ENCODE measurements at regions not wholly inside any gene's neighbourhood (a gene's known extent, or its start where the extent isn't known, plus 50 kb on each side); places are given as distances from the start of the nearest gene placed in this dataset.
"Not testable (repeated sequence)": the region's sequence is repeated elsewhere in the genome, so short reads cannot be mapped to it uniquely, and the experiment has no call there.

GRCh38 chr9:75483636-75484035 is 395.3 kb downstream of the OSTF1 start:
- Mint-ChIP-seq H3K27ac (no peak overlapping the region), H3K4me3 (no peak overlapping the region), H3K4me1 (no peaks in the 10 kb centered on the region), H3K36me3 (no peaks in the 10 kb centered on the region), H3K9me3 (peaks cover 1 to 8% (median 5%) of the 10 kb centered on the region in 3 donors), H3K27me3 (no peaks in the 10 kb centered on the region)

GRCh38 chr9:75487856-75488718 is 399.8 kb downstream of the OSTF1 start:
- no peak overlapping the region for H3K4me3 Mint-ChIP-seq
- H3K9me3 Mint-ChIP-seq, result peaks cover 3 to 5% (median 5%) of the 10 kb centered on the region in 3 donors
- no peaks in the 10 kb centered on the region for H3K4me1 Mint-ChIP-seq
- H3K27me3 Mint-ChIP-seq, result no peaks in the 10 kb centered on the region
- H3K36me3 Mint-ChIP-seq, result no peaks in the 10 kb centered on the region
- no peak overlapping the region for H3K27ac Mint-ChIP-seq

GRCh38 chr9:75488719-75489110 is 400.4 kb downstream of the OSTF1 start:
- Mint-ChIP-seq H3K4me3 (no peak overlapping the region), H3K36me3 (no peaks in the 10 kb centered on the region), H3K9me3 (peaks cover 3 to 5% (median 5%) of the 10 kb centered on the region in 3 donors), H3K4me1 (no peaks in the 10 kb centered on the region), H3K27ac (no peak overlapping the region), H3K27me3 (no peaks in the 10 kb centered on the region)

- H3K9me3 Mint-ChIP-seq, result peaks cover 5% of the 10 kb centered on the region in 3 donors
- H3K4me3 Mint-ChIP-seq, result no peak overlapping the region
- H3K27ac Mint-ChIP-seq, result no peak overlapping the region
- H3K27me3 Mint-ChIP-seq, result no peaks in the 10 kb centered on the region
- H3K4me1 Mint-ChIP-seq, result no peaks in the 10 kb centered on the region
- H3K36me3 Mint-ChIP-seq, result no peaks in the 10 kb centered on the region
Measured at GRCh38 chr9:75490326-75490725, 400.1 kb upstream of the PCSK5 start.

- Mint-ChIP-seq H3K27me3 (no peaks in the 10 kb centered on the region), H3K4me3 (no peak overlapping the region), H3K27ac (no peak overlapping the region), H3K4me1 (no peaks in the 10 kb centered on the region), H3K36me3 (no peaks in the 10 kb centered on the region), H3K9me3 (peaks cover 4 to 5% (median 5%) of the 10 kb centered on the region in 3 donors)
Measured at GRCh38 chr9:75491533-75491932, 398.9 kb upstream of the PCSK5 start.

GRCh38 chr9:75499812-75500211 is 390.7 kb upstream of the PCSK5 start:
- H3K4me3 Mint-ChIP-seq, result no peak overlapping the region
- no peaks in the 10 kb centered on the region for H3K27me3 Mint-ChIP-seq
- H3K36me3 Mint-ChIP-seq, result no peaks in the 10 kb centered on the region
- peaks cover 0 to 2% (median 0%) of the 10 kb centered on the region in 3 donors for H3K9me3 Mint-ChIP-seq
- no peak overlapping the region for H3K27ac Mint-ChIP-seq
- no peaks in the 10 kb centered on the region for H3K4me1 Mint-ChIP-seq

GRCh38 chr9:75500479-75500878 is 390.0 kb upstream of the PCSK5 start:
- no peaks in the 10 kb centered on the region for H3K27me3 Mint-ChIP-seq
- no peak overlapping the region for H3K4me3 Mint-ChIP-seq
- H3K9me3 Mint-ChIP-seq, result peaks cover 0 to 2% (median 0%) of the 10 kb centered on the region in 3 donors
- no peaks in the 10 kb centered on the region for H3K36me3 Mint-ChIP-seq
- no peak overlapping the region for H3K27ac Mint-ChIP-seq
- no peaks in the 10 kb centered on the region for H3K4me1 Mint-ChIP-seq

- not testable (repeated sequence) for H3K9me3 Mint-ChIP-seq, H3K36me3 Mint-ChIP-seq, H3K4me3 Mint-ChIP-seq, H3K27me3 Mint-ChIP-seq, H3K27ac Mint-ChIP-seq, H3K4me1 Mint-ChIP-seq
Measured at GRCh38 chr9:75500940-75501339, 389.5 kb upstream of the PCSK5 start.

- Mint-ChIP-seq H3K4me3 (no peak overlapping the region), H3K27ac (no peak overlapping the region), H3K27me3 (no peaks in the 10 kb centered on the region), H3K4me1 (no peaks in the 10 kb centered on the region), H3K36me3 (peaks cover 2% of the 10 kb centered on the region), H3K9me3 (peaks cover 4 to 12% (median 7%) of the 10 kb centered on the region in 3 donors)
Measured at GRCh38 chr9:75504721-75505120, 385.8 kb upstream of the PCSK5 start.

- Mint-ChIP-seq H3K4me1 (no peaks in the 10 kb centered on the region), H3K9me3 (peaks cover 4 to 12% (median 7%) of the 10 kb centered on the region in 3 donors), H3K4me3 (no peak overlapping the region), H3K27ac (no peak overlapping the region), H3K27me3 (no peaks in the 10 kb centered on the region), H3K36me3 (peaks cover 2% of the 10 kb centered on the region)
Measured at GRCh38 chr9:75505654-75506053, 384.8 kb upstream of the PCSK5 start.

- Mint-ChIP-seq H3K9me3 (peaks cover 2 to 3% (median 3%) of the 10 kb centered on the region in 3 donors), H3K4me3 (no peak overlapping the region), H3K4me1 (no peaks in the 10 kb centered on the region)
Measured at GRCh38 chr9:75529463-75529862, 361.0 kb upstream of the PCSK5 start.

GRCh38 chr9:75531588-75531987 is 358.9 kb upstream of the PCSK5 start:
- Mint-ChIP-seq H3K4me3 (no peak overlapping the region), H3K27me3 (no peaks in the 10 kb centered on the region), H3K36me3 (peaks cover 2% of the 10 kb centered on the region), H3K4me1 (no peaks in the 10 kb centered on the region), H3K27ac (no peak overlapping the region), H3K9me3 (peaks cover 0 to 7% (median 3%) of the 10 kb centered on the region in 3 donors)

More at GRCh38 chr9:75529463-75529862, 361.0 kb upstream of the PCSK5 start:
- Mint-ChIP-seq H3K36me3 (no peaks in the 10 kb centered on the region), H3K27ac (no peak overlapping the region), H3K27me3 (no peaks in the 10 kb centered on the region)

GRCh38 chr9:75532233-75533050 is 358.0 kb upstream of the PCSK5 start:
- Mint-ChIP-seq H3K27ac (no peak overlapping the region), H3K4me1 (no peaks in the 10 kb centered on the region), H3K4me3 (no peak overlapping the region), H3K27me3 (no peaks in the 10 kb centered on the region), H3K9me3 (peaks cover 0 to 8% (median 6%) of the 10 kb centered on the region in 3 donors), H3K36me3 (peaks cover 2% of the 10 kb centered on the region)

GRCh38 chr9:75539523-75539922 is 350.9 kb upstream of the PCSK5 start:
- Mint-ChIP-seq H3K27me3 (no peaks in the 10 kb centered on the region), H3K4me3 (no peak overlapping the region), H3K27ac (no peak overlapping the region), H3K36me3 (peaks cover 2% of the 10 kb centered on the region), H3K9me3 (peaks cover 0 to 5% (median 3%) of the 10 kb centered on the region in 3 donors), H3K4me1 (no peaks in the 10 kb centered on the region)

- Mint-ChIP-seq H3K27ac (no peak overlapping the region), H3K9me3 (peaks cover 0 to 5% (median 3%) of the 10 kb centered on the region in 3 donors), H3K4me1 (no peaks in the 10 kb centered on the region), H3K4me3 (no peak overlapping the region), H3K27me3 (no peaks in the 10 kb centered on the region), H3K36me3 (peaks cover 1% of the 10 kb centered on the region)
Measured at GRCh38 chr9:75540185-75540584, 350.3 kb upstream of the PCSK5 start.

All from IgD-negative memory B cell (primary cell).